Adrenal gland (tissue), 5 donors: ENCODE measurements at regions not wholly inside any gene's neighbourhood (a gene's known extent, or its start where the extent isn't known, plus 50 kb on each side); places are given as distances from the start of the nearest gene placed in this dataset.

Experiments
- CTCF ChIP-seq, 6 experiments: fragments of 450-650 bp in 4 of 6; fragments of 200-600 bp in 2 of 6; sonication (generic) in 1 of 6; IDR thresholded peaks; 1 replicate in 5 of 6; 2 replicates in 1 of 6; pipeline versions ENCODE4 v1.5.1 to v1.8.0; 2016 to 2021; ENCODE audit warnings: antibody characterized with exemption in 6 of 6, mild to moderate bottlenecking in 2 of 6, moderate library complexity in 1 of 6
- POLR2A ChIP-seq, 2 donors: fragments of 450-650 bp; IDR thresholded peaks; one replicate each; pipeline ENCODE4 v1.6.1; 2017; ENCODE audit warnings: antibody characterized with exemption in 2 of 2, mild to moderate bottlenecking in 2 of 2, moderate library complexity in 1 of 2
- donor health status: DM: no; HTN: no; CAD: no.

- TF ChIP-seq CTCF (IDR thresholded peaks at IDR 0.05), result no peak
- no peak for TF ChIP-seq POLR2A (IDR thresholded peaks at IDR 0.05)
Observed at GRCh38 chr10:130471486-130471885, 335.3 kb downstream of the GLRX3 start.
